Mammary epithelial cell (primary cell): ENCODE measurements at regions not wholly inside any gene's neighbourhood (a gene's known extent, or its start where the extent isn't known, plus 50 kb on each side); places are given as distances from the start of the nearest gene placed in this dataset.

ENCODE experiments used
- CTCF ChIP-seq, 2 donors: IDR thresholded peaks in 1 of 2; conservative IDR thresholded peaks in 1 of 2; 2 replicates each; pipeline ENCODE4 v1.5.1; 2011 to 2012; ENCODE audit warnings: inconsistent platforms in 2 of 2, low read length in 2 of 2, mild to moderate bottlenecking in 2 of 2, control low read depth in 1 of 2, low read depth in 1 of 2; ENCODE audit not compliant: insufficient read depth in 1 of 2; ENCODE audit errors: extremely low read depth in 1 of 2
- EZH2 ChIP-seq: IDR thresholded peaks from 2 replicates; pipeline ENCODE4 v1.6.1; 2012; ENCODE audit warnings: low read length, inconsistent platforms, borderline replicate concordance

- TF ChIP-seq CTCF (conservative IDR thresholded peaks at IDR 0.05 in 1 of 2, IDR thresholded peaks at IDR 0.05 in 1 of 2; ENCODE audit: extremely low read depth in 1 of 2, insufficient read depth in 1 of 2, low read depth in 1 of 2, low read length in 2 of 2) (no peak), EZH2 (no peak)
Observed at GRCh38 chr1:219797683-219798082, 130.7 kb downstream of the SLC30A10 start.
